GM18505 (cell line): ENCODE measurements at regions not wholly inside any gene's neighbourhood (a gene's known extent, or its start where the extent isn't known, plus 50 kb on each side); places are given as distances from the start of the nearest gene placed in this dataset.
"Not testable (repeated sequence)": the region's sequence is repeated elsewhere in the genome, so short reads cannot be mapped to it uniquely, and the experiment has no call there.

Experiments used
- ATAC-seq: cut with Tn5 transposase; IDR thresholded peaks from one replicate; pipeline ENCODE4 v1.9.1; 2021; ENCODE audit not compliant: unreplicated experiment
- POLR2A ChIP-seq: IDR thresholded peaks from 4 replicates; pipeline ENCODE4 v1.6.1; 2011; ENCODE audit warnings: borderline replicate concordance; ENCODE audit not compliant: insufficient read depth, insufficient read length; ENCODE audit errors: extremely low read depth

GRCh38 chr1:189623336-189623735 lies 854.3 kb downstream of the BRINP3 start:
- ATAC-seq, result no peak
- TF ChIP-seq POLR2A, result no peak

GRCh38 chr1:189627427-189627826 lies 850.2 kb downstream of the BRINP3 start:
- ATAC-seq, result no peak
- TF ChIP-seq POLR2A, result no peak

- no peak for ATAC-seq
- no peak for TF ChIP-seq POLR2A
Measured at GRCh38 chr1:189628857-189629256, 848.8 kb downstream of the BRINP3 start.

GRCh38 chr1:189633658-189634057 lies 844.0 kb downstream of the BRINP3 start:
- no peak for TF ChIP-seq POLR2A
- no peak for ATAC-seq

DNA sequence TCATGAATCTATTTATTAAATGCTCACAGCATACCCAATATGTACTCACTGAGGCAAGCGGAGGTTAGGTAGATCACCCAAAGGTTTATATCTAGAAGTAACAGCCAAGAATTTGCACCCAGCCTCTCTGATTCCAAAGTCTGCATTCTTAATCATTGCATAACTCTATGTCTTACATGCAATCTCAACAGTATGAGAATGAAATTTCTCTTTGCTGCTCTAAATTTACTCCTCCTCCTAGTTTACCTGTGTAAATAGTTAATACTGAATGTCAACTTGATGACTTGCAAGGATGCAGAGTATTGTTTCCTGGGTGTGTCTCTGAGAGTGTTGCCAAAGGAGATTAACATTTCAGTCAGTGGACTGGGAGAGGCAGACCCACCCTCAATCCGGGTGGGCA lies 840.6 kb downstream of the BRINP3 start:
- no peak for ATAC-seq
- no peak for TF ChIP-seq POLR2A

DNA sequence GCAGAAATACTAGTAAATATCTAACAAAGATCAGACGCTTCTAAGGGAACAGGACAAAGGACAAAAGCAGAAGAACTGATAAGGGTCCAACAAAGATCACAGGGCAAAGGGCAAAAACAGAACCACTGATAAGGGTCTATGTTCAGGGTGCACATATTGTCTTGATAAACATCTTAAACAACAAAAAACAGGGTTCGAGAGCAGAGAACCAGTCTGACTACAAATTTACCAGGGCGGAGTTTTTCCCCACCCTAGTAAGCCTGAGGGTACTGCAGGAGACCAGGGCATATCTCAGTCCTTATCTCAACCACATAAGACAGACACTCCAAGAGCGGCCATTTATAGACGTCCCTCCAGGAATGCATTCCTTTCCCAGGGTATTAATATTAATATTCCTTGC lies 833.5 kb downstream of the BRINP3 start:
- ATAC-seq, result not testable (repeated sequence)

GRCh38 chr1:189644970-189645369 lies 832.7 kb downstream of the BRINP3 start:
- TF ChIP-seq POLR2A, result no peak

DNA sequence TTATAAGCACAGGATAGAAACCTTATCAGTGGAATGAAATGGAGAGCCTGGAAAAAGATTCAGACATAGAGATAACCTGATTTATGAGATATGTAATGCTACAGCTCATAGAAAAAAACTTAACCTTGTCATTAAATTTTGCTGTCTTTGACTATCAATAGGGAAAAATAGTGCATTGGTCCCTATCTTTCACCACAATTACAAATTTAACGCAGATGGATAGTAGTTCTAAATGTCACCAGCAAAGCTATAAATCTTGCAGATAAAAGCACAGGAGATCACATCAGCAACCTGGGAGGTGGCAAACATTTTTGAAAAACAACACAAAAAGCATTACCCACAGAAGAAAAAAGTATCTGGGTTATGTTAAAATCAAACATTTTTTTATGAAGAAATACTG lies 831.6 kb downstream of the BRINP3 start:
- no peak for TF ChIP-seq POLR2A
- ATAC-seq, result no peak

More at GRCh38 chr1:189644970-189645369, 832.7 kb downstream of the BRINP3 start:
- no peak for ATAC-seq

GRCh38 chr1:189654906-189655305 lies 822.8 kb downstream of the BRINP3 start:
- no peak for ATAC-seq
- no peak for TF ChIP-seq POLR2A

- no peak for TF ChIP-seq POLR2A
- ATAC-seq, result no peak
Measured at GRCh38 chr1:189656628-189657530, 820.8 kb downstream of the BRINP3 start.

- no peak for TF ChIP-seq POLR2A
- ATAC-seq, result no peak
Measured at GRCh38 chr1:189657715-189658114, 819.9 kb downstream of the BRINP3 start.

- no peak for TF ChIP-seq POLR2A
- no peak for ATAC-seq
Measured at GRCh38 chr1:189658381-189658780, 819.3 kb downstream of the BRINP3 start.

DNA sequence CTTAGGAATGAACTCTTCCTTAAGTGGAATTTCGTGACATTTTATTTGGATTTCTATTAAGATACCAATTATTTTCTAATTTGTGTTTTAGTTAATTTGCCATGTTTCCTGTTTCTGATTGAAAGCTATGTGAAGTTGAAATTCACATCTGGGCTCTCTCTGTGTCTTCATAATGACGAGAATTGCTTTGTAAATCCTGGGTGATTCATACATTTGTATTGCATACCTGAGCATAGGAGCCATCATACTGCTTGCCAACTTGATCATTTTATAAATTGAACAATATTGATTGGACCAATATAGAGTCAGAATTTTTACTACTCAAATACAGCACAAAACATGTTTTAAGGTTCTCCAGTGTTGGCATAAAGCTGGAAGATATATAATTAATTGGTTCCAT lies 817.9 kb downstream of the BRINP3 start:
- ATAC-seq, result no peak
- no peak for TF ChIP-seq POLR2A

DNA sequence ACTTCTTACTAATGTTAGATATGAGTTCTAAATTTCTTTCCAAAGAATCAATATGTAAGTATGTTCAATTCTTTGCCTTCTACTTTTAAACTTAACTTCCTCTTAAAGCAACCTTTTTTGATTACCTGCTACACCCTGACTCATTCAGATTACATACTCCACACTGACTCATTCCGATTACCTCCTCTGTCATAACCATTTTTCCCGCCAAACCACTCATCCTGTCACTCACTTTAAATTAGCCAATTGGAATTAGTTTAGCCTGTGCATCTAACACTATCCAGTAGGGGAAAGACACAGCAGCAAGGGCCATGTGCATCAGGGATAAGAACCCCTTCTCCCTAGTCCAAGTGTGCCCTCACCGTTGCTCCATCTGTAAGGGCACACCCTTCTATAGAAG lies 815.5 kb downstream of the BRINP3 start:
- no peak for ATAC-seq
- TF ChIP-seq POLR2A, result no peak

GRCh38 chr1:189669846-189670245 lies 807.8 kb downstream of the BRINP3 start:
- no peak for TF ChIP-seq POLR2A
- ATAC-seq, result no peak

- ATAC-seq, result no peak
- TF ChIP-seq POLR2A, result no peak
Measured at GRCh38 chr1:189673217-189673616, 804.4 kb downstream of the BRINP3 start.
